ENCODE measurements at regions not wholly inside any gene's neighbourhood (a gene's known extent, or its start where the extent isn't known, plus 50 kb on each side); places are given as distances from the start of the nearest gene placed in this dataset.

DNA sequence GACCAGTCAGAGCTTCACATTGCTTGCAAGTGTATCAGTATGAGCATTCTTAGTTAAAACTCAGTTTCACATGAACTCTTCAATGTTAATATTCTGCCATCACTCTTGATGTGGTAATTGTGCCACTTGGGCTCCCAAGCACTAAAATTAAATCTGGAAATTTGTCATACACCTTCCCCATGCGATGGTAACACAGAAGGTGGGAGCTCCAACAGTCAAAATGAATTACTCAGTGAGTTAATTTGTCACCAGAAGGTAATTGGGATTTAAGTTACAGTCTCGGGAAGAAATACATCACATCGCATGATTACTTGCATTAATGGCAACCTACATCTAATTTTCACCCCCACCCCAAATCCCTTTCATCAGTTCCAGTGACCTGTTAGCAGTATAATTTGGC is 376.5 kb upstream of the DAB1 start:
- TF ChIP-seq, protein P1, sequence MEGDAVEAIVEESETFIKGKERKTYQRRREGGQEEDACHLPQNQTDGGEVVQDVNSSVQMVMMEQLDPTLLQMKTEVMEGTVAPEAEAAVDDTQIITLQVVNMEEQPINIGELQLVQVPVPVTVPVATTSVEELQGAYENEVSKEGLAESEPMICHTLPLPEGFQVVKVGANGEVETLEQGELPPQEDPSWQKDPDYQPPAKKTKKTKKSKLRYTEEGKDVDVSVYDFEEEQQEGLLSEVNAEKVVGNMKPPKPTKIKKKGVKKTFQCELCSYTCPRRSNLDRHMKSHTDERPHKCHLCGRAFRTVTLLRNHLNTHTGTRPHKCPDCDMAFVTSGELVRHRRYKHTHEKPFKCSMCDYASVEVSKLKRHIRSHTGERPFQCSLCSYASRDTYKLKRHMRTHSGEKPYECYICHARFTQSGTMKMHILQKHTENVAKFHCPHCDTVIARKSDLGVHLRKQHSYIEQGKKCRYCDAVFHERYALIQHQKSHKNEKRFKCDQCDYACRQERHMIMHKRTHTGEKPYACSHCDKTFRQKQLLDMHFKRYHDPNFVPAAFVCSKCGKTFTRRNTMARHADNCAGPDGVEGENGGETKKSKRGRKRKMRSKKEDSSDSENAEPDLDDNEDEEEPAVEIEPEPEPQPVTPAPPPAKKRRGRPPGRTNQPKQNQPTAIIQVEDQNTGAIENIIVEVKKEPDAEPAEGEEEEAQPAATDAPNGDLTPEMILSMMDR (IDR thresholded peaks at IDR 0.05), result no peak
- no peaks in the 10 kb centered on the region for H3K27me3 Mint-ChIP-seq (ENCODE audit: insufficient read depth)
- DNase-seq, result no peak
- H3K4me3 Mint-ChIP-seq, result no peak overlapping the region
- peaks cover 35% of the 10 kb centered on the region for H3K9me3 Mint-ChIP-seq
- no peaks in the 10 kb centered on the region for H3K4me1 Mint-ChIP-seq (ENCODE audit: low read depth)
- H3K27ac Mint-ChIP-seq, result no peak overlapping the region
- H3K36me3 Mint-ChIP-seq (ENCODE audit: low read depth), result peaks cover 5% of the 10 kb centered on the region

DNA sequence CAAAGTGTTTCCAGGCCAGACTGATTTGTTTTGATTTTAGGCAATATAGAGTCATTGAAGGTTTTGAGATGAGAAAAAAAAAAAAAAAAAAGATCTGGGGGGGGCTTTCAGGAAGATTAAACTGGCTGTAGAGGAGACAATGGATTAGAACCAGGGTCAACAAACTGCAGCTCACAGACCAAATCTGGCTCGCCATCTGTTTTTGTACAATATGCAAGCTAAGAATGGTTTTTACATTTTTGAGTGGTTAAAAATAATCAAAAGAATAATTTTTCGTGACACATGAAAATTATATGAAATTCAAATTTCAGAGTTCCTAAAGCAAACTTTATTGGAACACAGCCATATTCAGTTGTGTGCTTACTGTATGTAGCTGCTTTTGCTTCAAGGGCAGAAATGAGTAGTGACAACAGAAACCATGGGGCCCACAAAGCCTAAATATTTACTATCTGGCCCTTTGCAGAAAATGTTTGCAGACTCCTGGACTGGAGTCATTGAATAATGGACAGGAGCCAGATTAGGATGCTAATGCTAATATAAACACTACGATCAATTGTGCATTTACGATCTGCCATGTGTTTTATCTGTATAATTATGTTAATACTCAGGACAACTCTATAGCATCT is 375.7 kb upstream of the DAB1 start:
- H3K27me3 Mint-ChIP-seq (ENCODE audit: insufficient read depth), result no peaks in the 10 kb centered on the region
- TF ChIP-seq, protein P1 (IDR thresholded peaks at IDR 0.05), result no peak
- H3K27ac Mint-ChIP-seq, result no peak overlapping the region
- no peaks in the 10 kb centered on the region for H3K4me1 Mint-ChIP-seq (ENCODE audit: low read depth)
- H3K4me3 Mint-ChIP-seq, result no peak overlapping the region
- peaks cover 5% of the 10 kb centered on the region for H3K36me3 Mint-ChIP-seq (ENCODE audit: low read depth)
- H3K9me3 Mint-ChIP-seq, result peaks cover 41% of the 10 kb centered on the region
- no peak for DNase-seq

DNA sequence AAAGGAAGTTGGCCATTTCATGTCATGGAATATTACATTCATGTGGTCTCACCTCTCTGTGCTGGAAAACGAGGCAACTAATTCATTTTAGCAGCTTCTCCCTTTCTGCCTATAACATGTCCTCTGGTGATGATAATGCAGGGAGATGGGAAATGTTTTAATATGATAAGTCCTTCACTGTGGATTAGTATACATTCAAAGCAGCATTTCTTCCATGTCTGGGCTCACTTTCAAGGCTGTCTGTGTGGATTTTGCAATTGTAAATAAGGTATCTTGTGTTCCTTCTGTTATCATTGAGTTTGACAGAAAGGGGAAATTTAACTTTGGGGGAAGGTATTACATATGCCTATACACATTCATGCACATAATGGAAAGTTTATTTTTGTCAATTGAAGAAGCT is 374.7 kb upstream of the DAB1 start:
- Mint-ChIP-seq H3K27me3 (ENCODE audit: insufficient read depth) (no peaks in the 10 kb centered on the region), H3K36me3 (ENCODE audit: low read depth) (peaks cover 5% of the 10 kb centered on the region), H3K4me3 (no peak overlapping the region), H3K4me1 (ENCODE audit: low read depth) (no peaks in the 10 kb centered on the region), H3K27ac (no peak overlapping the region), H3K9me3 (peaks cover 50% of the 10 kb centered on the region)
- TF ChIP-seq, protein P1 (IDR thresholded peaks at IDR 0.05), result no peak
- DNase-seq, result no peak

DNA sequence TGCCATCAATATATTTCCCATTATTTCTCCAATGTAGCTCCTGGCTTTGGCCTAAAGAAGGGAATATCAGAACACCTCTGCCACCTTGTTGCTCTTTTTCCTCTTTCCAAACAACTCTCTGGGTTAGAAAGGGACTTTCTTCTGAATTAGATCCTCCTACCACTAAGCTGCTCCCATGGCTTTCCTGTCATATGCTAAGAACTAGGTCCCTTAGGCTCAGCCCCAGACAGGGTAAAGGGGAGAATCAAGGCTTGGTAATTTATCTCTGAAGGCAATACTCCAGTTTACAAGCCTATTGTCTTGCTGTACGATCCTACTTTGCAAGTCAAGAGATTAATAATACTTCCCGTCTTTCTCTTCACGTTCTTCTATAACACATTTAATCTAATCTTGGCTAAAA is 373.2 kb upstream of the DAB1 start:
- TF ChIP-seq, protein P1 (IDR thresholded peaks at IDR 0.05), result no peak
- Mint-ChIP-seq H3K27ac (no peak overlapping the region), H3K36me3 (ENCODE audit: low read depth) (peaks cover 5% of the 10 kb centered on the region), H3K4me3 (no peak overlapping the region), H3K4me1 (ENCODE audit: low read depth) (no peaks in the 10 kb centered on the region), H3K9me3 (peaks cover 48% of the 10 kb centered on the region), H3K27me3 (ENCODE audit: insufficient read depth) (no peaks in the 10 kb centered on the region)
- DNase-seq, result no peak

DNA sequence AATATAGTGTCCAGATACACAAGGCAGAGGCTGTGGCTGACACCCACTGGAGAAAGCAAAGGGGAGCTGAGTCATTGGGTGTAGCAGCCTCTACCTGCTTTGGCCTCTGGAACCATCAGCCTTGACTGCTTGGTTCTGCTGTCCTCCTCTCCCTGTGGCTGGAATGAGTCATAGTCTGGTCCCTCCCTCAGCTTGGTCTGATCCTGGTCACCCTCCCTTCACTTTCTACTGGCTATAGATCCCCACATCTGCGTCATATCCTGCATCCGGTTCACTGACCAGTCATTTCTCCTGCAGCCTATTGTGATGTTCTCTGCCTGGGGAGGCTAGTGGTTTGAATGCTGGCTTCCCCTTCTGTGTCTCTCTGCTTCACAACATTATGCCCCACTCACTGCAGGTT is 372.8 kb upstream of the DAB1 start:
- Mint-ChIP-seq H3K27me3 (ENCODE audit: insufficient read depth) (no peaks in the 10 kb centered on the region), H3K4me1 (ENCODE audit: low read depth) (no peaks in the 10 kb centered on the region), H3K36me3 (ENCODE audit: low read depth) (peaks cover 5% of the 10 kb centered on the region), H3K27ac (no peak overlapping the region), H3K4me3 (no peak overlapping the region), H3K9me3 (peaks cover 47% of the 10 kb centered on the region)
- TF ChIP-seq, protein P1 (IDR thresholded peaks at IDR 0.05), result no peak
- no peak for DNase-seq

DNA sequence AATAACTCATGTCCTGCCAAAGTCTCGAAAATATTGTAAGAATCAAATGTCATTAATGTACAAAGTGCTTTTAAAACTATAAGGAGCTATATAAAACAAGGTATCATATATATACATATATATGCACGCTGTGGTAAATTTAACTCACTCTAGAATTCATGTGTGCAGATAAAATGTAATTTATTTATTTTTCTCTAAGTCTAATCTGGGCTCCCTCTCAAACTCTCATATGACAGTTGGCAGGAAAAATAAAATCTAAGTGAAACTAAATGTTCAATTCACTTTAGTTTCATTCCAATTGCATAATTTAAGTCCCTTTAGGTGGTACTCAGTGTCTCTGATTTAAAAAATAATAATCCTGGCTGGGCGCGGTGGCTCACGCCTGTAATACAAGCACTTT is 372.0 kb upstream of the DAB1 start:
- Mint-ChIP-seq H3K27ac (no peak overlapping the region), H3K27me3 (ENCODE audit: insufficient read depth) (no peaks in the 10 kb centered on the region)
- TF ChIP-seq, protein P1 (IDR thresholded peaks at IDR 0.05), result no peak

More for the DNA sequence above, 372.0 kb upstream of the DAB1 start:
- Mint-ChIP-seq H3K9me3 (peaks cover 42% of the 10 kb centered on the region), H3K4me3 (no peak overlapping the region), H3K36me3 (ENCODE audit: low read depth) (peaks cover 5% of the 10 kb centered on the region), H3K4me1 (ENCODE audit: low read depth) (no peaks in the 10 kb centered on the region)
- DNase-seq, result no peak

All from HFFc6 (cell line).